Esophagus squamous epithelium (tissue), 5 donors: ENCODE measurements at regions not wholly inside any gene's neighbourhood (a gene's known extent, or its start where the extent isn't known, plus 50 kb on each side); places are given as distances from the start of the nearest gene placed in this dataset.

ENCODE experiments used
- DNase-seq: peaks from one replicate; lab custom pipeline; 2025; lab: John Stamatoyannopoulos, UW
- H3K27ac ChIP-seq, 4 donors: fragments of 200-600 bp; sonication (generic); one replicate each; pipeline ENCODE4 v1.5.1; 2016 to 2019; ENCODE audit warnings: mild to moderate bottlenecking in 1 of 4
- H3K27me3 ChIP-seq, 4 donors: fragments of 200-600 bp; sonication (generic); 1 replicate in 3 of 4; 2 replicates in 1 of 4; pipeline versions ENCODE4 v1.5.1 to v1.6.0; 2017 to 2021; ENCODE audit warnings: antibody characterized with exemption in 1 of 4
- H3K36me3 ChIP-seq, 3 donors: fragments of 200-600 bp; sonication (generic); one replicate each; pipeline ENCODE4 v1.5.1; 2016 to 2019
- H3K4me1 ChIP-seq, 3 donors: fragments of 200-600 bp; sonication (generic); one replicate each; pipeline ENCODE4 v1.5.1; 2017 to 2019
- H3K4me3 ChIP-seq, 4 donors: fragments of 200-600 bp; sonication (generic); 1 replicate in 3 of 4; 2 replicates in 1 of 4; pipeline ENCODE4 v1.5.1; 2016 to 2019; ENCODE audit warnings: mild to moderate bottlenecking in 2 of 4, moderate library complexity in 1 of 4
- H3K9me3 ChIP-seq, 3 donors: fragments of 200-600 bp; sonication (generic); one replicate each; pipeline ENCODE4 v1.5.1; 2016 to 2019
- CTCF ChIP-seq, 6 experiments: fragments of 450-650 bp in 4 of 6; fragments of 200-600 bp in 2 of 6; sonication (generic) in 2 of 6; IDR thresholded peaks; one replicate each; pipeline ENCODE4 v1.5.1; 2016 to 2019; ENCODE audit warnings: antibody characterized with exemption in 6 of 6, mild to moderate bottlenecking in 4 of 6, moderate library complexity in 4 of 6
- POLR2A ChIP-seq, 4 donors: fragments of 450-650 bp; IDR thresholded peaks; one replicate each; pipeline ENCODE4 v1.6.1; 2017; ENCODE audit warnings: antibody characterized with exemption in 4 of 4, mild to moderate bottlenecking in 4 of 4, moderate library complexity in 3 of 4
- WGBS, 2 donors: methylation state at CpG; one replicate each; pipeline ENCODE4 v1.1.5; 2018; 5-methylcytosine and 5-hydroxymethylcytosine counted together
- intact Hi-C: fragments of 100-400 bp; cut with DNase I; formaldehyde crosslinking; loops from one replicate; pipeline ENCODE4 v1.15.0; 2022
- donor health status: DM: yes; HTN: yes; CAD: no.

- no peaks in the 10 kb centered on the region for H3K36me3 ChIP-seq
- TF ChIP-seq POLR2A (IDR thresholded peaks at IDR 0.05): no peak
- no peak for TF ChIP-seq CTCF (IDR thresholded peaks at IDR 0.05)
- no peak for DNase-seq
- no peak overlapping the region for H3K27ac ChIP-seq
- no peaks in the 10 kb centered on the region for H3K27me3 ChIP-seq
- WGBS, 2 donors: 71 to 83% methylated on average over 5 of the region's 5 CpGs
- intact Hi-C loops: no loop called here
- no peak overlapping the region for H3K4me3 ChIP-seq
- no peaks in the 10 kb centered on the region for H3K4me1 ChIP-seq
- no peaks in the 10 kb centered on the region for H3K9me3 ChIP-seq
Measured at GRCh38 chr21:25408666-25409065, 198.6 kb downstream of the MRPL39 start.

GRCh38 chr21:25406887-25407579 lies 200.2 kb downstream of the MRPL39 start:
- WGBS, 2 donors: 66 to 69% methylated on average over 2 to 3 of the region's 4 CpGs
- H3K9me3 ChIP-seq: no peaks in the 10 kb centered on the region
- intact Hi-C loops: no loop called here
- TF ChIP-seq POLR2A (IDR thresholded peaks at IDR 0.05): no peak
- TF ChIP-seq CTCF (IDR thresholded peaks at IDR 0.05): no peak
- no peak for DNase-seq
- H3K4me1 ChIP-seq: no peaks in the 10 kb centered on the region
- H3K4me3 ChIP-seq: no peak overlapping the region
- H3K27ac ChIP-seq: no peak overlapping the region
- H3K27me3 ChIP-seq: no peaks in the 10 kb centered on the region
- no peaks in the 10 kb centered on the region for H3K36me3 ChIP-seq

GRCh38 chr21:25405984-25406383 lies 201.3 kb downstream of the MRPL39 start:
- TF ChIP-seq POLR2A (IDR thresholded peaks at IDR 0.05) (no peak), CTCF (IDR thresholded peaks at IDR 0.05) (no peak)
- Histone ChIP-seq H3K36me3 (no peaks in the 10 kb centered on the region), H3K27ac (no peak overlapping the region), H3K4me1 (no peaks in the 10 kb centered on the region), H3K27me3 (no peaks in the 10 kb centered on the region), H3K4me3 (no peak overlapping the region), H3K9me3 (no peaks in the 10 kb centered on the region)
- intact Hi-C loops: no loop called here
- no peak for DNase-seq

- H3K4me3 ChIP-seq: no peak overlapping the region
- intact Hi-C loops: no loop called here
- no peaks in the 10 kb centered on the region for H3K27me3 ChIP-seq
- TF ChIP-seq CTCF (IDR thresholded peaks at IDR 0.05) (no peak), POLR2A (IDR thresholded peaks at IDR 0.05) (no peak)
- no peak for DNase-seq
- WGBS, 2 donors: 59 to 68% methylated on average over 6 to 7 of the region's 7 CpGs
- H3K36me3 ChIP-seq: no peaks in the 10 kb centered on the region
- H3K27ac ChIP-seq: no peak overlapping the region
- H3K4me1 ChIP-seq: no peaks in the 10 kb centered on the region
- no peaks in the 10 kb centered on the region for H3K9me3 ChIP-seq
Measured at GRCh38 chr21:25402134-25402961, 204.9 kb downstream of the MRPL39 start.

- Histone ChIP-seq H3K9me3 (no peaks in the 10 kb centered on the region), H3K27me3 (no peaks in the 10 kb centered on the region), H3K27ac (no peak overlapping the region), H3K36me3 (no peaks in the 10 kb centered on the region), H3K4me1 (no peaks in the 10 kb centered on the region), H3K4me3 (no peak overlapping the region)
- TF ChIP-seq POLR2A (IDR thresholded peaks at IDR 0.05) (no peak), CTCF (IDR thresholded peaks at IDR 0.05) (no peak)
- DNase-seq: no peak
- 42 to 56% methylated on average over 1 of the region's 1 CpG for WGBS, 2 donors
- intact Hi-C loops: no loop called here
Measured at GRCh38 chr21:25400427-25400826, 206.9 kb downstream of the MRPL39 start.
